ENCODE measurements at regions not wholly inside any gene's neighbourhood (a gene's known extent, or its start where the extent isn't known, plus 50 kb on each side); places are given as distances from the start of the nearest gene placed in this dataset.

DNA sequence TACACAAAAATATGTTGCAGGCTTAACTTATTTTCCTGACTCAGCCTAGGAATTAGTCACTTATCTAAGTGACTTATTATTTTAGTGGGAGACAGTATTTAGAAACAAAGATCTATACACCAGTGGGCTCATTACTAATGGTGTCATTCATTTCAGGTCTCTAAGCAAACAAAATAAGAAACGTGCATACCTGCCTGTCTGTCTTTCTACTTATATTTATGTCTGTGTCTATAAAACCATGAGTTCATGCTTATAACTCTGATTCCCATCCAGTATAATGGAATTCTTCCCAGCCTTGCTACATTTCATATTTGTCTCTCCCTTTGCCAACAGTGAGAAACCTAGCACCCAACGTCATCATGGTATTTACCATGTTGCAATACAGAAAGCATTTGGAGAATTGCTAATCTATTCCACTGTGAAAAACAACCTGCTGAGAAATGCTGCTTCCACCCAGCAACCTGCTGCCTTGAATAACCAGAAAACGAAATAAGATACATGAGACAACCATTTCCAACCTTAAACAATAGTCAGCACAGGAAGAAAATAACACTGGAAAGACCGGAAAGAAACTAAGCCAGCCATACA, 501.0 kb downstream of the GLRX3 start:
- Mint-ChIP-seq H3K27ac (no peak overlapping the region), H3K36me3 (ENCODE audit: low read depth) (no peaks in the 10 kb centered on the region), H3K4me3 (no peak overlapping the region), H3K4me1 (ENCODE audit: low read depth) (peaks cover 61% of the 10 kb centered on the region), H3K9me3 (peaks cover 18% of the 10 kb centered on the region), H3K27me3 (peaks cover 17% of the 10 kb centered on the region)
- intact Hi-C loops (cut with micrococcal nuclease) = no loop called here

DNA sequence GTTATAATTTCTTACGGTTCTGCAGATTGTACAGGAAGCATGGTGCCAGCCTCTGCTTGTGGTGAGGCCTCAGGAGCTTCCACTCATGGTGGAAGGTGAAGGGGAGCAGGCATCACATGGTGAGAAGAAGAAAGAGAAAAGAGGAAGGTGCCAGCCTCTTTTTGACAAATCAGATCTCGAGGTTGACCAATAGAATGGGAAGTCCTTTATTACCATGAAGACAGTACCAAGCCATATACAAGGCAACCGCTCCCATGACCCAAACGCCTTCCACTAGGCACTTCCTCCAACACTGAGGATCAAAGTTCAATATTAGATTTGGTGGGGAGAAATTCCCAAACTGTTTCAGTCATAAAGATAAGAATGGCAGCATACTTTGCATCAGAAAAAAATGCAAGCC, 502.8 kb downstream of the GLRX3 start:
- H3K27me3 Mint-ChIP-seq = peaks cover 20% of the 10 kb centered on the region
- no peak overlapping the region for H3K4me3 Mint-ChIP-seq
- no peaks in the 10 kb centered on the region for H3K36me3 Mint-ChIP-seq (ENCODE audit: low read depth)
- H3K4me1 Mint-ChIP-seq (ENCODE audit: low read depth) = peaks cover 49% of the 10 kb centered on the region
- intact Hi-C loops (cut with micrococcal nuclease) = no loop called here
- H3K27ac Mint-ChIP-seq = no peak overlapping the region
- peaks cover 18% of the 10 kb centered on the region for H3K9me3 Mint-ChIP-seq

DNA sequence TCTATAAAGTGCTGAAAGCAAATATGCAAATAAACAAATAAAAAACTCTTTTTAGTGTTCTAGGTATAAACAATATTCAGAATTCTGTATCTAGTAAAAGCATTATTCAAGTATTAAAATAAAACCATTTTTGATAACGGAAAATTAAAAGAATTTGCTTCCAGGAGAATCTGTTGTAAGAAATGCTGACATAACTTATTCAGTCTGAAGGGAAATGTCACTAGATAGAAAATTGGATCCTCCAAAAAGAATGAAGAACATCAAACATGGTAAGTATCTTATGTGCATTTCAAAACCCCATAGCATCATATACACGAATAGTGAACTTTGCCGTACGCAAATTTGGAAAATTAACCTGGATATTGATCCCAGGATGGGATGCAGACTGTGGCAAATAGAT, 506.7 kb downstream of the GLRX3 start:
- no peak overlapping the region for H3K4me3 Mint-ChIP-seq
- H3K4me1 Mint-ChIP-seq (ENCODE audit: low read depth) = peaks cover 23% of the 10 kb centered on the region
- peaks cover 18% of the 10 kb centered on the region for H3K9me3 Mint-ChIP-seq
- intact Hi-C loops (cut with micrococcal nuclease) = no loop called here
- H3K36me3 Mint-ChIP-seq (ENCODE audit: low read depth) = no peaks in the 10 kb centered on the region
- no peak overlapping the region for H3K27ac Mint-ChIP-seq
- peaks cover 5% of the 10 kb centered on the region for H3K27me3 Mint-ChIP-seq

DNA sequence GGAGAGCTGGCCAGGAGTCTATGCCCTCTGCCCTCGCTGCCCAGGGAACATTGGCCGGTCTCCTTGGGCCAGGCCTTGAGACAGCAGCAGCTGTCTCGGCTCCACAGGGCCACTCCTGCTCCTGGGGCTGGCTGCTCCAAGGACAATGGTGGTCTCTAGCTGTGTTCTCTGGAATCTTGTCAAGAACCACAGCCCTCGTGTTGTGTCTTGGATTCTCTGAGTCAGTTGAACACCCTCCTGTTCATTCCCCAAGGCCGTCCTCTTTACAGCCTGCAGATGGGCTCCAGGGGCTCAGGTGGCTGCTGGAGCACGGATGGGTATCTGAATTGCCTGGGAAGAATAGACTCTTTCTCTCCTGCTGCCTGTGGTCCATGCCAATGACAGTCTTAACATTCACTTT, 511.1 kb downstream of the GLRX3 start:
- Mint-ChIP-seq H3K27me3 (peaks cover 3% of the 10 kb centered on the region), H3K9me3 (no peaks in the 10 kb centered on the region), H3K4me1 (ENCODE audit: low read depth) (no peaks in the 10 kb centered on the region), H3K4me3 (no peak overlapping the region), H3K36me3 (ENCODE audit: low read depth) (no peaks in the 10 kb centered on the region), H3K27ac (no peak overlapping the region)
- intact Hi-C loops (cut with micrococcal nuclease) = no loop called here

DNA sequence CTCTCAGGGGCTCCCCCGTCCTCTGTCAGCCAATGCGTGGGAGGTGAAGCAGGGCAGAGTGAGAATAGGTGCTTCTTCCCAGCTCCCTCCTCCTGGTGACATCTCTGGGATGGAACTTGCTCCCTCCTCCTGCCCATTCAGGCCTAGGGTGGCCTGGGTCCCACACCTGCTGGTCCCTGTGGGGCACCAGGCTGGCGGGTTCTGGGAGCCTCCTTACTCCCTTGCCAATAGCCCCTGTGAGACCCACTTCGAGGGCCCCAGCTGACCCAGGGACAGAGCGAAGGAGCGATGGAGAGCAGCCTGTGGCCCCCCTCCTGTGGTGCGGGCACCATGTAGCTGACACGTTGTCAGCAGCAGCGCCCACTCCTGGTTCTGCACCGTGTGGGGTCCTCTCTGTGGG, 512.6 kb downstream of the GLRX3 start:
- no peaks in the 10 kb centered on the region for H3K9me3 Mint-ChIP-seq
- intact Hi-C loops (cut with micrococcal nuclease) = no loop called here

DNA sequence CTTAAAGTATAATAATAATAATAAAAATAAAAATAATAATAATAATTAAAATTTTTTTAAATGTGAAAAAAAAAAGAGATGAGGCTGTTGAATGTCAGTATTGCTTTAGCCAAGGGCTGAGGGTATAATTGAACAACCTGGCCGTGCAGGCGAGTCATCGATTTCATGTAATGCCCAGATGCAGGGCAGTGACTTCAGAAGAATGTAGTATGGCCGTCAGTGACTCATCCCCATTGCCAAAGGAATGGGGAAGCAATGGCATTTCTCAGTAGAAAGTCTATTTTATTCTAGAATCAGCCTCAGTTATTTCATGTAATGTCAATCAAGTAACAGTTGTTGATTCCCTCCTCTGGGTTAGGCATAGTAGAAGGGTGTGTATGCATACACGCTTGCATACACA, 516.4 kb downstream of the GLRX3 start:
- intact Hi-C loops (cut with micrococcal nuclease) = no loop called here
- H3K4me3 Mint-ChIP-seq = no peak overlapping the region

More for the DNA sequence above, 512.6 kb downstream of the GLRX3 start:
- Mint-ChIP-seq H3K4me1 (ENCODE audit: low read depth) (no peaks in the 10 kb centered on the region), H3K36me3 (ENCODE audit: low read depth) (no peaks in the 10 kb centered on the region), H3K27me3 (no peaks in the 10 kb centered on the region), H3K27ac (no peak overlapping the region), H3K4me3 (no peak overlapping the region)

DNA sequence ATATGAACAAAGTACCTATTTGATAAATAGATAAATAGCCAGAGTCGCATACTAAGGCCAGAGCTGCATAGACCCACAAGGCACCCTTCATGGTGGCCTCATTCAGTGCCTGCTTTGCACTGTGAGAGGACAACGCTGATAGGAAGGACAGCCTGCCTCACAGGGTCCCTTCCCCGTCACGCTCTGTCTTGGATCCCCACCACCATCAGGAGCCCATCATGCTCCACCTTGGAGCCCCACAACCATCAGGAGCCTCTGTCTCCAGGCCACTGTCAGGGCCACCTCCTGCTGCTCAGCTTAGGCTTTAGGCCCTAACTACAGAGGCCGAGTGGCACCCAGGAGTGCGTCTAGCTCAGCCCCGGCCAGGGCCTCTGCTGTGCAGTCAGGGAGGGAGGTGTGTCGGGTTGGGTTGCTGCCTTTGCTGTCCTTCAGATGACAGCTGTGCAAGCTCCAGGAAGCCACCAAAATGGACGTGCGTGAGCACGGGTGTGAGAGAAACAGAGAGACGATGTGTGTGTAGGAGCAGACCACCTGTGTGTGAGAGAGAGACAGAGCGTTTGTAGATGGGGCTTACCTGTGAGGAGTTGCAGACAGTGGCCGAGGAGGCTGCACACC, 516.9 kb downstream of the GLRX3 start:
- Mint-ChIP-seq H3K4me1 (ENCODE audit: low read depth) (no peaks in the 10 kb centered on the region), H3K4me3 (no peak overlapping the region), H3K36me3 (ENCODE audit: low read depth) (no peaks in the 10 kb centered on the region), H3K27ac (no peak overlapping the region), H3K27me3 (peaks cover 2% of the 10 kb centered on the region), H3K9me3 (no peaks in the 10 kb centered on the region)
- intact Hi-C loops (cut with micrococcal nuclease) = no loop called here

More for the DNA sequence above, 516.4 kb downstream of the GLRX3 start:
- no peak overlapping the region for H3K27ac Mint-ChIP-seq
- H3K36me3 Mint-ChIP-seq (ENCODE audit: low read depth) = no peaks in the 10 kb centered on the region
- no peaks in the 10 kb centered on the region for H3K9me3 Mint-ChIP-seq
- H3K27me3 Mint-ChIP-seq = peaks cover 2% of the 10 kb centered on the region
- H3K4me1 Mint-ChIP-seq (ENCODE audit: low read depth) = no peaks in the 10 kb centered on the region

DNA sequence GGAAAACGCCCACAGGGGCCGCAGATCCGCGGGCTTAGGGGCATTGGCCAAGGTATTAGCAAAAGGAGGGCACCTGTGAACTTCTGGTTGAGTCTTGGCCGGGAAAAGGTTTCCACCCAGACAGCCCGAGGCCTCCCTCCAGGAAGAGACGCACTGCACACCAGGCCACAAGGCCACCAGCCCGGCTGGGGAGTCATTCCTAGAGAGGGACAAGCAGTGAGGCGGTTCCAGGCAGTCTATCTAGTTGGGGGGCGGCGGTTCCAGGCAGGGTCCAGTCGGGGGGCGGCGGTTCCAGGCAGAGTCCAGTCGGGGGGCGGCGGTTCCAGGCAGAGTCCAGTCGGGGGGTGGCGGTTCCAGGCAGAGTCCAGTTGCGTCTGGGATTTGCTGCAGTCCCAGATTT, 518.5 kb downstream of the GLRX3 start:
- no peaks in the 10 kb centered on the region for H3K4me1 Mint-ChIP-seq (ENCODE audit: low read depth)
- H3K9me3 Mint-ChIP-seq = no peaks in the 10 kb centered on the region
- intact Hi-C loops (cut with micrococcal nuclease) = no loop called here
- H3K27me3 Mint-ChIP-seq = peaks cover 5% of the 10 kb centered on the region
- H3K27ac Mint-ChIP-seq = no peak overlapping the region
- no peak overlapping the region for H3K4me3 Mint-ChIP-seq
- no peaks in the 10 kb centered on the region for H3K36me3 Mint-ChIP-seq (ENCODE audit: low read depth)

DNA sequence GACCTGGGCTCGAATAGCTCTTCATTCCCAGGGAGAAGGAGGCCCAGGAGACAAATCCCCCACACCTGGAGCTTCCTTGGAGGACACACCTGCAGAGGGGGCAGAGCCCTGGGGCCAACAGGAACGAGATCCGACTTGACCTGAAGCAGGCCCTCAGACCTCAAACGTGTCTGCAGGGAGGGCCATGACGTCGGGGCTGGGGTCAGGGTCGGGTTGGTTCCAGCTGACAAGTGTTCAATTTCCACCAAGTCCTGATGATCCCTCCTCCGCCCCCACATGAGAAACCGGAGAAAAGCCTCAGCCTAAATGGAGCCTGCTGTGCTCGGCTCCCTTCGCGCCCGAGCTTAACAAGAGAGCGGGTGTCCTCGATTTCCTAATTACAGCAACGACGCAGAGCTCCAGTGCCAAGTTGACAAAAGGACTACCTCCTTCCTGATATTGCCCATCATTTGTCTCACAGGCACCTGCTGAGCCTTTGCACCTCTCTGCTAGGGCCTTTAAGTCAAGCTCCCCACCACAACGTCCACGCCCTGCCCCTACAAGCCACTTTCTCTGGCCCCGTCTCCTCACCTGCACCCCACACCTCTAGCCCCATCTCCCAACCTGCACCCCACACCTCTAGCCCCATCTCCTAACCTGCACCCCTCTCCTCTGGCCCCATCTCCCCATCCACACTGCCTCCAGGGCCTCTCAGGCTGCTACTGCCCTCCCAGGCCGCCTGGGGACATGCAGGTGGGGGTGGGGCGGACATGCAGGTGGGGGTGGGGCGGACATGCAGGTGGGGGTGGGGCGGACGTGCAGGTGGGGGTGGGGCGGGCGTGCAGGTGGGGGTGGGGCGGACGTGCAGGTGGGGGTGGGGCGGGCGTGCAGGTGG, 519.4 kb downstream of the GLRX3 start:
- no peak overlapping the region for H3K4me3 Mint-ChIP-seq
- no peaks in the 10 kb centered on the region for H3K9me3 Mint-ChIP-seq
- intact Hi-C loops (cut with micrococcal nuclease) = no loop called here
- no peak overlapping the region for H3K27ac Mint-ChIP-seq
- no peaks in the 10 kb centered on the region for H3K36me3 Mint-ChIP-seq (ENCODE audit: low read depth)
- H3K27me3 Mint-ChIP-seq = peaks cover 5% of the 10 kb centered on the region
- no peaks in the 10 kb centered on the region for H3K4me1 Mint-ChIP-seq (ENCODE audit: low read depth)

DNA sequence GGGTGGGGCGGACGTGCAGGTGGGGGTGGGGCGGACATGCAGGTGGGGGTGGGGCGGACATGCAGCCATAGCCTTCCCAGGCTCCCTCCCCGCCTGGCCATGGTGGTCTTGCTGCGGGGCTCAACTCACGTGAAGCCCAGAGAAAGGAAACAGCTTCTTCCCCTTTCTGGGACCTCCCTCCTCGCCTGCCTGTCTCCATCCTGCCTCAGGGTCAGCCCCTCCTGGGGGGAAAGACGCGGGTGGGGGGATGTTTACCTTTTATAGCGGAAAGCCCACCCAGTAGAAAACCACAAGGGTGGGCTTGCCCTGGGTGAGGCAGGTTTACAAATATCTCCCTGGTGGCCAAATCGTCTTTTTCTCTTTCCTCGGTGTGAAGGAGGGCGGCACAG, 520.0 kb downstream of the GLRX3 start:
- H3K36me3 Mint-ChIP-seq (ENCODE audit: low read depth) = no peaks in the 10 kb centered on the region
- no peak overlapping the region for H3K27ac Mint-ChIP-seq
- no peaks in the 10 kb centered on the region for H3K9me3 Mint-ChIP-seq
- intact Hi-C loops (cut with micrococcal nuclease) = no loop called here
- no peak overlapping the region for H3K4me3 Mint-ChIP-seq
- peaks cover 5% of the 10 kb centered on the region for H3K27me3 Mint-ChIP-seq
- H3K4me1 Mint-ChIP-seq (ENCODE audit: low read depth) = no peaks in the 10 kb centered on the region

DNA sequence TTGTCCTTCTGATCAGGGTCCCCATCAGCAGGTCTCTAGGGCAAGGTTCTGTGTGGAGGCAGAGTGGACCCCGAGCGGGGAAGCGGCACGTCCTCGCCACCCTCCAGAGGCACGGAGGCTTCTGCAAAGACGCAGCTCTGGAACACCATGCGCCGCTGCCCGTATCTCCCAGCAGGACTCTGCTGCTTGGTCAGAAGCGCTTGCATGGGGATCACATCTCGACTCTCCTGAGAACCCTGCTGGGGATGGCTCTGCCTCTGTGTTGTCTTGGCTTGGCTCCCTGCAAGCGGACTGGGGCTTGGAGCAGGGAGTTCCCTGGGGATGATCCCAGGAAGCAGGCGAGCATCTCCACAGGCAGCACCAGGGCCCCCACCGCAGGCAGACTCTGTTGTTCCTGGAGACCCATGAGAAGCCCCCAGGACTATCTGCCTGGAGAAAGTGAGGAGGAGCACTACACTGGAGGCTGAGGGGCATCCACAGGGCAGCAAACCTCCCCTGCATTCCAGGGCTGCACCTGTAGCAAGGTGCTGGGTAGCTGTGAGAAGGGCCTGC, 520.5 kb downstream of the GLRX3 start:
- Mint-ChIP-seq H3K9me3 (no peaks in the 10 kb centered on the region), H3K4me3 (no peak overlapping the region), H3K27me3 (peaks cover 5% of the 10 kb centered on the region), H3K36me3 (ENCODE audit: low read depth) (no peaks in the 10 kb centered on the region), H3K27ac (no peak overlapping the region), H3K4me1 (ENCODE audit: low read depth) (no peaks in the 10 kb centered on the region)
- intact Hi-C loops (cut with micrococcal nuclease) = no loop called here

DNA sequence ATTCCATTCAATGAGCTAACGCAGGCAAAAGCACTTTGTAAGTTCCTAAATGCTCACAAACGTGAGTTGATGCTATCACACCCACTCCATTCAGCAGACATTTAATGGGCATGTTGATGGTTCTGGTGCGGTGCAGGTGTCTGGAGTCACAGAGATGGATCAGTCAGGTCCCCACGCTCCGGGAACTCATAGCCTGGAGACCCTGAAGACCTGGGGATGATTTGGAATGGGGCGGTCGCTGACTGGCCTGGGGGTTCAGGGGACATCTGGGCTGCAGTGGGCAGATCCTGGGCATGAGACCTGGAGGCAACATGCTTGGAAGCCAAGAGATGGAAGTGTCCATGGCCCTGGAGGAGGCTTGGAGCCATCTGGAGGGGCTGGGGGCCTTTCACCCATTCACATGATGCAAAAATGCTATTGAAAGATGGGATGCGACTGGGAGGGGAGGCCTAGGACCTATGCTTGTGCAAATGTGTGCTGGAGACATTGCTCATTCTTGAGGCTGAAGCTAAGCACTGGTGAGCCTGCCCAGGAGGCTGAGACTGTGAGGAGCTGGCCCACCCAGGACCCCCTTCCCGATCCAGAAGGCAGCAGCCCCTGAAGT, 522.6 kb downstream of the GLRX3 start:
- Mint-ChIP-seq H3K27me3 (peaks cover 5% of the 10 kb centered on the region), H3K27ac (no peak overlapping the region), H3K4me3 (no peak overlapping the region), H3K36me3 (ENCODE audit: low read depth) (no peaks in the 10 kb centered on the region), H3K4me1 (ENCODE audit: low read depth) (no peaks in the 10 kb centered on the region), H3K9me3 (no peaks in the 10 kb centered on the region)
- intact Hi-C loops (cut with micrococcal nuclease) = no loop called here

DNA sequence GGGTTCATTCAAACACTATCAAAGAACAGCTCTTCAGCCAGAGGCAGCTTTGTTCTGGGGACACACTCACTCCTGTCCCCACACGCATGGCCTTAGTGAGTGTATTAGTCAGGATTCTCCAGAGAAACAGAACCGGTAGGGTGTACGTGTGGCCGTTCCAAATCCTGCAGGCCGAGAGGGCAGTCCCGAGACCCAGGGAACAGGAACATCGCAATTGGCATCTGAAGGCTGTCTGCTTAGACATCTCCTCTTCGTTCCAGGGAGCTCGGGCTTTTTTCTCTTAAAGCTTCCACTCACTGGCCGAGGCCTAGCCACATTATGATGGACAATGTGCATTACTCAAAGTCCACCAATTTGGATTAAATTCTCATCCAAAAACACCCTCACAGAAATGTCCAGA, 523.3 kb downstream of the GLRX3 start:
- Mint-ChIP-seq H3K36me3 (ENCODE audit: low read depth) (no peaks in the 10 kb centered on the region), H3K27ac (no peak overlapping the region), H3K9me3 (no peaks in the 10 kb centered on the region), H3K27me3 (peaks cover 5% of the 10 kb centered on the region), H3K4me3 (no peak overlapping the region), H3K4me1 (ENCODE audit: low read depth) (no peaks in the 10 kb centered on the region)
- intact Hi-C loops (cut with micrococcal nuclease) = no loop called here

DNA sequence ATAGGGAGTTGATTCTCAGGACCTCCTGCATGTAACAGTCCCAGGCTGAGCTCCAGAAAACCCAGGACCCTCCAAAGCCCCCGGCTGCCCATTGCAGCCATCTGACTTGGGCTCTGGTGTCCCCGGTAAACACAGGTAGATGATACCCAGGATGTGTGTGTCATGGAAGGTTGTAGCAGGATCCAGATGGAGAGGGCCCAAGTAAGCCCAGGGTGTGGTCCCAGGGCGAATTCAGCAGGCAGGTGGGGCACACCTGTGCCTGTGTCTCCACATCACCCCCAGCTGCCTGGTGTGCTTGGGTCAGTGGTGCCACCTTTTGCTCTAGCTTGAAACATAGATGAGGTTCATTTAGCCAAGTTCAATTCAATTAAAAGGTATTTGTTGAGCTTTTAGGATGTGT, 524.1 kb downstream of the GLRX3 start:
- Mint-ChIP-seq H3K27me3 (peaks cover 5% of the 10 kb centered on the region), H3K36me3 (ENCODE audit: low read depth) (no peaks in the 10 kb centered on the region), H3K4me3 (no peak overlapping the region), H3K27ac (no peak overlapping the region), H3K9me3 (no peaks in the 10 kb centered on the region), H3K4me1 (ENCODE audit: low read depth) (no peaks in the 10 kb centered on the region)
- intact Hi-C loops (cut with micrococcal nuclease) = no loop called here

All from dendritic cell treated with granulocyte-macrophage colony-stimulating factor and Interleukin-4, amounts not matched to agents 40 ng/mL and 50 ng/mL, for 4 days (primary cell).